Immature natural killer cell (primary cell): ENCODE measurements at regions not wholly inside any gene's neighbourhood (a gene's known extent, or its start where the extent isn't known, plus 50 kb on each side); places are given as distances from the start of the nearest gene placed in this dataset.

ENCODE experiments used
- DNase-seq, 3 donors: peaks; one replicate each; pipeline ENCODE4 v3.0.0; 2022; ENCODE audit warnings: mixed read lengths in 1 of 3
- H3K27ac Mint-ChIP-seq, 6 donors: one replicate each; pipeline ENCODE4 v1.8.0; 2020; ENCODE audit warnings: mixed read lengths in 6 of 6, mild to moderate bottlenecking in 5 of 6, inconsistent platforms in 4 of 6, moderate library complexity in 3 of 6
- H3K27me3 Mint-ChIP-seq, 3 donors: one replicate each; pipeline ENCODE4 v1.8.0; 2020 to 2021; ENCODE audit warnings: low read depth in 3 of 3, mild to moderate bottlenecking in 3 of 3, mixed read lengths in 3 of 3, moderate library complexity in 3 of 3, inconsistent platforms in 1 of 3
- H3K36me3 Mint-ChIP-seq, 3 donors: one replicate each; pipeline ENCODE4 v1.8.0; 2020; ENCODE audit warnings: mixed read lengths in 3 of 3, inconsistent platforms in 2 of 3, mild to moderate bottlenecking in 2 of 3
- H3K4me1 Mint-ChIP-seq, 2 donors: one replicate each; pipeline ENCODE4 v1.8.0; 2020; ENCODE audit warnings: inconsistent platforms in 2 of 2, mild to moderate bottlenecking in 2 of 2, mixed read lengths in 2 of 2, moderate library complexity in 1 of 2
- H3K4me3 Mint-ChIP-seq, 5 donors: one replicate each; pipeline ENCODE4 v1.8.0; 2020; ENCODE audit warnings: mild to moderate bottlenecking in 5 of 5, mixed read lengths in 5 of 5, inconsistent platforms in 3 of 5, moderate library complexity in 3 of 5
- H3K9me3 Mint-ChIP-seq, 6 donors: one replicate each; pipeline ENCODE4 v1.8.0; 2020; ENCODE audit warnings: mild to moderate bottlenecking in 6 of 6, mixed read lengths in 6 of 6, inconsistent platforms in 4 of 6, moderate library complexity in 3 of 6

DNA sequence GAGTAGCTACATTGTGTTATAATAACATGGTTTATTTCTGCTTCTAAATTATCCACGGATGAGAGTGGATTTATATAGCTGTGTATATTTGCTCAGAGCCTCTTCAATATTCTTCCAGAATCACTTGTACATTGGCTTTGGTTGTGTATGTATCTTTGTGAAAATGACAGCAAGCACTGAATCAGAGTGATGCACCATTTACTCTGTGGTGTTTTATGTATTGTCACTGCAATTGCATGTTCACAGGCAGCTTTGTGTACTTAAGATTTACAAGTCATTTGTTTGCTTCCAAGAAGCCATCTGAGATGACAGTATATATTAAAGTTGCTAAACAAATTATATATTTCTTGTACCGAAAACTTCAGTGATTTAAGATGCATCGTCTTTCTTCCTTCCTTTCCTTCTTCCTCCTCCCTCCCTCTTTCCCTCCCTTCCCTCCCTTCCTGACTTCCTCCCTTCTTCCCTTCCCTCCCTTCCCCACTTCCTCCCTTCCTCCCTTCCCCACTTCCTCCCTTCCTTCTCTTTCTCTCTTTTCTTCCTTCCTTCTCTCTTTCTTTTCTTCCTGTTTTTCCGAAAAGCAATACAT is 362.3 kb upstream of the GOLIM4 start:
- no peak for DNase-seq
- no peak overlapping the region for H3K27ac Mint-ChIP-seq
- no peaks in the 10 kb centered on the region for H3K27me3 Mint-ChIP-seq
- H3K4me3 Mint-ChIP-seq: no peak overlapping the region
- peaks cover 0 to 16% (median 7%) of the 10 kb centered on the region in 6 donors for H3K9me3 Mint-ChIP-seq
- peaks cover 0 to 3% (median 0%) of the 10 kb centered on the region in 3 donors for H3K36me3 Mint-ChIP-seq
- no peaks in the 10 kb centered on the region for H3K4me1 Mint-ChIP-seq

DNA sequence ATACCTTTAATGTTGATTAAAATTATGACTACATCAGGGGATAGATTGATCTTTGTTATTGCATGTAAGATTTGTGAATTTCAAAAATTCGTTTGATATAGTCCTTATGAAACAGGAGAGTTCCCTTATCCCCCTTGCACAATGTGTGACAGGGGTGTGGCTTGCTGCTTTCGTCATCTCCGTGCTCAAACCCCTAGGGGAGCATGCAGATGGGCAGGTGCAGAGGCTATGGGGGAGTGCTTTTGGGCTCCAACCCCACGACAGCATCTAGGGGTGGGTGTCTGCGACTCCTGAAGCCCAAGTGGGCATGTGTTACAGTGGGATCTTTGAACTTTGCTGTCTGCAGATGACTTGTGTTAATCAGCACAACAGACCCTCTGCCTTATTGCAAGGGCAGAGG is 360.1 kb upstream of the GOLIM4 start:
- no peak overlapping the region for H3K27ac Mint-ChIP-seq
- H3K9me3 Mint-ChIP-seq: peaks cover 0 to 6% (median 0%) of the 10 kb centered on the region in 6 donors
- H3K36me3 Mint-ChIP-seq: no peaks in the 10 kb centered on the region
- H3K4me1 Mint-ChIP-seq: no peaks in the 10 kb centered on the region
- no peaks in the 10 kb centered on the region for H3K27me3 Mint-ChIP-seq
- no peak overlapping the region for H3K4me3 Mint-ChIP-seq
- no peak for DNase-seq

DNA sequence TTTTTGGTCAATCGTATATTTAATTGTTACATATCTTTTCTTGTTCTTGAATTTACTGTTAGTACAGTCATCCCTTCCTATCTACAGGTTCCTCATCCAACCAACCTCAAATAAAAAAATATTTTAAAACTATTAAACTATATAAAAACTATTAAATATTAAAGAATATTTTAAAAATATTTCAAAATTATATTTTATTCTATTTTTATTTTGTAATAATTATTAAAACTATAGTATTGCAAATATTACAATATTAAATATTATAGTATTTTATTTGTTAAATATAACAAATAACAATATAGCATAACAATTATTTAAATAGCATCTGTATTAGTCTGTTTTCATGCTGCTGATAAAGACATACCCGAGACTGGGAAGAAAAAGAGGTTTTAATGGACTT is 357.9 kb upstream of the GOLIM4 start:
- peaks cover 0 to 6% (median 0%) of the 10 kb centered on the region in 6 donors for H3K9me3 Mint-ChIP-seq
- H3K36me3 Mint-ChIP-seq: no peaks in the 10 kb centered on the region
- H3K27me3 Mint-ChIP-seq: no peaks in the 10 kb centered on the region
- no peak overlapping the region for H3K27ac Mint-ChIP-seq
- no peak for DNase-seq
- no peaks in the 10 kb centered on the region for H3K4me1 Mint-ChIP-seq
- no peak overlapping the region for H3K4me3 Mint-ChIP-seq

DNA sequence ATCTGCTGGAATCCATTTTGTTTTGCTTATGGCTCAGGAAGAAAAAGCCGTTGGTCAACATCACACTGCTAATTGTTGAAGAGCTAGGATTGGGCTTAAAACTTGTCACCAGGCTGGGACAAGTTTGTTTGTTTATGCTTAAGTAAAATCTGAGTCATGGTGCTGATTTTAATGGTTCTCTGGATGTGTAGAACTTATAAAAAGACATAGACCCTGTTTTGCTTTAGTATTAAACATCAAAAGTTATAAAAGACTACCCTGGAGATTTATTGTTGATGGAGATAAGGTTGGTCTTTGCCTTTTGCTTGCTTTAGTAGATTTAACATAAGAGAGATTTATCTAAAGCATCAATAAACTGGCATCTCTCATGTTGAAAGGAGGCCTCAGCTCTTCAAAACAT is 348.2 kb upstream of the GOLIM4 start:
- Mint-ChIP-seq H3K4me1 (no peaks in the 10 kb centered on the region), H3K9me3 (peaks cover 0 to 6% (median 0%) of the 10 kb centered on the region in 6 donors), H3K36me3 (no peaks in the 10 kb centered on the region), H3K27ac (no peak overlapping the region), H3K4me3 (no peak overlapping the region), H3K27me3 (no peaks in the 10 kb centered on the region)
- no peak for DNase-seq

DNA sequence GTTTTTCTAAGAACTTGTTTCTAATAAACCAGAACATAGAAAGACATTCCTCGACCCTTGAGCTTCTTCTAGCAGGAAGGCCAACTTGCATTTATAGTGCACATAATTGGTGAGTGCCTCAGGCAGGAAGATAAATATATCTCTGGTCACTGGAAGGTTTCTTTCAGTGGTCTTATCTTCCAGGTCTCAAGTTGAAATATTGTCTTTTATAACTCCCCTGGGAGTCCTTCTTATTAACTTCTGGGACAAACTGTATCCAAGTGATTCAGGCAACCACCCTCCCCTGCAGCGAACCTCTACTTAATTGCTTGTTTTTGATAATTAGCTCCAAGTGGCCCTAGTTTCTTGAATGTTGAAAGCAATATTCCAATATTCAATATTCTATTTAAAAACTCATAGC is 346.8 kb upstream of the GOLIM4 start:
- no peak overlapping the region for H3K27ac Mint-ChIP-seq
- peaks cover 0 to 6% (median 0%) of the 10 kb centered on the region in 6 donors for H3K9me3 Mint-ChIP-seq
- H3K36me3 Mint-ChIP-seq: no peaks in the 10 kb centered on the region
- no peaks in the 10 kb centered on the region for H3K4me1 Mint-ChIP-seq
- H3K27me3 Mint-ChIP-seq: no peaks in the 10 kb centered on the region
- DNase-seq: no peak
- no peak overlapping the region for H3K4me3 Mint-ChIP-seq

DNA sequence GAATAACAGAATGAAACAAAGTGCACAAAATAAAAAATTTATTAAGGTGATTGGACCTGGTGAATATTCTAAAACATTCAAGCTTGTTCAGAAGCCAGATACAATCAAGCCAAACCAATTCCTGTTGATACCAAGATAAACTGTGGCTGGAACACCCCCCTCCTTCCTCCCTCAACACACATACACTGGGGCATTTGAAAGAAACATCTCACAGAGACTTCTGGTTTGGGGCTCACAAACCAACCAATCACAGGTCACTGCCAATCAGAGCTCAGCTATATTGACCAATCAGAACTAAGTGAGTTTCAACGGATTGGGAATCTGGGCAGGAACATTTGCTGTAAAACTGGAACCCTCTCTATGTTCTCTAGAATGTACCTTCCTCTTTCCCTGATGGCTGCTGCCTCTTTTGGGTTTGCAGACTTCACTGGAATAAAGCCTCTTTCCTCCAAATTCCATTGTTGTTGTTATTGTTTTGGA is 340.6 kb upstream of the GOLIM4 start:
- peaks cover 0 to 6% of the 10 kb centered on the region in 2 donors for H3K4me1 Mint-ChIP-seq
- no peak overlapping the region for H3K4me3 Mint-ChIP-seq
- DNase-seq: no peak
- peaks cover 0 to 1% (median 0%) of the 10 kb centered on the region in 3 donors for H3K27me3 Mint-ChIP-seq
- no peaks in the 10 kb centered on the region for H3K36me3 Mint-ChIP-seq
- H3K27ac Mint-ChIP-seq: no peak overlapping the region
- peaks cover 0 to 9% (median 0%) of the 10 kb centered on the region in 6 donors for H3K9me3 Mint-ChIP-seq

DNA sequence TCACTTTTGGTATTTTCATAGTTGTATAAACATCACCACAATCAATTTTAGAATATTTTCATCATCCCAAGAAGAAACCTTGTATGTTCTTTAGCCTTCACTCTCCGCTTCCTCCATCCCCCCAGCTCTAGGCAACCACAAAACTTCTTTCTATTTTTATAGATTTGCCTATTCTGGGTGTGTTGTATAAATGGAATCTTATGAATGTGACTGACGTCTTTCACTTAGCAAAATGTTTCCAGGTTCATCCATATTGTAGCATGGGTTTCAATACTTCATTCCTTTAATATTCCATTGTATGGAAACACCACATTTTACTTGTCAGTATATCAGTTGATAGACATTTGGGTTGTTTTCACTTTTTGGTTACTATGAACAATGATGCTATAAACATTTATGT is 335.8 kb upstream of the GOLIM4 start:
- Mint-ChIP-seq H3K36me3 (no peaks in the 10 kb centered on the region), H3K4me3 (no peak overlapping the region), H3K9me3 (peaks cover 0 to 8% (median 0%) of the 10 kb centered on the region in 6 donors), H3K27ac (no peak overlapping the region), H3K4me1 (peaks cover 0 to 6% of the 10 kb centered on the region in 2 donors), H3K27me3 (peaks cover 0 to 5% (median 1%) of the 10 kb centered on the region in 3 donors)
- DNase-seq: no peak

DNA sequence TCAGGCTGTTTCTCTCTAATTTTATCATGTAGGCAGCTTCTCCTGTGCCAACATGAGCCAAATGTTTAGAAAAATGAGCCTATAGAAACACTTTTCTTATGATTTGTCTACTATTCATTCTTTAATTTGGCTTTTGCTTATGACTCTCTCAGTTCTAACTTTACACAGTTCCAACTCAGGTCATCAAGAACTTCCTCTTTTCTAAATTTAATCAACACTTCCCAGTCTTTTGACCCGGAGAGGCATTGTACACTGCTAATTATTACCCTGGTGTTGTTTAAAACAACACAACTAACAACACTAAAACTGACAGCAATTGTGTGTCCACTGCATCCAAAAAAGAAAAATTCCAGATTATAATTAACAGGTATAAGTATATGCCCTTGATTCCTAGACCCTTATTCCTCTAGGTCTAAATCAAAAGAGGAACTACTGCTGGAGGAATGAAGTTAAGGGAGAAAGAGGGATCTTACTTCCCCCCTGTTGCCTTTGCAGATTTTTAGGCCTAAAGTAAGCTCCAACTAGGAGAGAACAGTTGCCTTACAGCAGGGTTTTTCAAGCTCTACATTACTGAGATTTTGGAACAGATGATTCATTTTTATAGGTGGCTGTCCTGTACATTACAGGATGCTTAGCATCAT is 332.2 kb upstream of the GOLIM4 start:
- Mint-ChIP-seq H3K27ac (no peak overlapping the region), H3K9me3 (peaks cover 0 to 8% (median 0%) of the 10 kb centered on the region in 6 donors), H3K36me3 (no peaks in the 10 kb centered on the region), H3K4me3 (no peak overlapping the region), H3K4me1 (no peaks in the 10 kb centered on the region), H3K27me3 (peaks cover 0 to 5% (median 0%) of the 10 kb centered on the region in 3 donors)
- no peak for DNase-seq

DNA sequence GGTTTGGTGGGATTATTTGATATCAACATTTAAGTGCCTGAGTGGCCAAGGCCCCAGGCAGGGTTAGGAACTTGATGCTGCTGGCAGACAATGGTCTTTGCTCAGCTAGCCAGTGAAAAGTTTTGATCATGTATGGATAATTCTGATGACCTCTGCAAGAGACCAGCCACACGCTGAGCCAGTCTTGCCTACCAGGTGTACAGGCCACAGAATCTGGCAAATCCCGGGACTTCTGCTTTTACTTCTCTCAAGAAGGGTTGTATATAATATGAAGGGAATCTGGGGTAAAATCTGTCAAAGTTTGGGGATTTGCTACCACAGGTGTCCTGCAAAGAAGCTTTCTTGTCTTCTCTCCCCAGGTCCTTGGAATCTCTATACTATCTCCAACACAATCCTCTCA is 331.4 kb upstream of the GOLIM4 start:
- no peak for DNase-seq
- Mint-ChIP-seq H3K9me3 (peaks cover 0 to 5% (median 0%) of the 10 kb centered on the region in 6 donors), H3K4me1 (no peaks in the 10 kb centered on the region), H3K27me3 (peaks cover 0 to 5% (median 0%) of the 10 kb centered on the region in 3 donors), H3K36me3 (no peaks in the 10 kb centered on the region), H3K27ac (no peak overlapping the region), H3K4me3 (no peak overlapping the region)

DNA sequence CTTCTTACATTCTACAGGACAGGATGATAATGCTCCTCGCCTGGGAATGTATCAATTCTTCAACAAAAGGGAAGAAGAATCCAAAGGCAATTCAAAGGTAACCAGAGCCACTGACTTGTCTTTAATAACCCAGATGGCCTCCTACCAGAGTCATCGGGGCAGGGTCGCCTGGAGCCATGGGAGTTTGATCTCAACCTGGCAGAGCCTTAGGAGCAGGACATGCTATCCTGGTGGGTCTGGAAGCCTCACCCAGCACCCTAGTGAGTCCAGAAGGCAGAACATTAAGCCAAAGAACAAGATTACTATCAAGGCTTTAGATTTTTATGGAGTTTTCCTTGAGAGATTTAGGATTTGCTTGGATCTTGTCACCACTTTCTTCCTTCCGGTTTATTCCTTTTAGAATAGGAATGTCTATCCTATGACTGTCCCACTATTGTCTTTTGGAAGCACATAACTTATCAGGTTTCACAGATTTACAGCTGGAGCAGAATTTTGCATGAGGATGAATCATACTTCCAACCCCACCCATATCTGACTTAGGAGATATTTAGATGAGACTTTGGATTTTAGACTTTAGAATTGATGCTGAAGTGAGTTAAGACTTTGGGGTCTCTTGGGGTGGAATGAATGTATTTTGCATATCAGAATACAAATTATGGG is 330.3 kb upstream of the GOLIM4 start:
- H3K27ac Mint-ChIP-seq: no peak overlapping the region
- H3K4me3 Mint-ChIP-seq: no peak overlapping the region
- H3K9me3 Mint-ChIP-seq: peaks cover 0 to 3% (median 1%) of the 10 kb centered on the region in 6 donors
- no peak for DNase-seq
- H3K4me1 Mint-ChIP-seq: no peaks in the 10 kb centered on the region
- no peaks in the 10 kb centered on the region for H3K36me3 Mint-ChIP-seq
- peaks cover 0 to 4% (median 0%) of the 10 kb centered on the region in 3 donors for H3K27me3 Mint-ChIP-seq

DNA sequence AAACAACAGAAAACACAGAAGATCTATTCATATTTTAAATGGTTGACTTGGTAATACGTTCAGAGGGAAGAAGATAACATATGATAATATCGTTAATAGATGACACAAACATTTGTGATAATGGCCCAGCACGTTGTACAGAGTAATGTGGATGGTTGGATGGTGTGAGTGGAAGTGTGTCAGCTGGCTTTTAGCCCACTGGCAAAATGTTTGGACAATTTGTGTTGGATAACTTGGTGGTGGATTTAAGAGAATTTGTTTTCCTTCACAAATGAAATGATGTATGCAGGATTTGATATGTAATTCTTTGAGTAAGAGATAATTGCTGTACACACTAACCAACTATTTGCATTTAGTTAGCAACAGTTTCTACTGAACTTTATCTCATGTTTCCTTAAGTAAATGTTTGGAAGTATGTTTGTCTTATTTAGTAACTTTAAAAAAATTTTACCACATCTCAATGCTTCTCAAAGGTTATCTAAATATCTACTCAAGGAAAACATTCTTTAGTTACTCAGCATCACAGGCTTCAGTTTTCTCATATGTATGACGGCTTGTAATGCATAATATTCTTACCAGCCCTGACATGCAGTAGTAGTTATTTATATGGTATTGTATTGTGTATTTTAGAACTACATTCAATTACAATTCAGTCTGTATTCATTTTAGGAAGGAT is 328.5 kb upstream of the GOLIM4 start:
- Mint-ChIP-seq H3K27me3 (peaks cover 0 to 2% (median 0%) of the 10 kb centered on the region in 3 donors), H3K9me3 (peaks cover 0 to 9% (median 1%) of the 10 kb centered on the region in 6 donors), H3K36me3 (no peaks in the 10 kb centered on the region), H3K27ac (no peak overlapping the region), H3K4me3 (no peak overlapping the region), H3K4me1 (no peaks in the 10 kb centered on the region)
- no peak for DNase-seq

DNA sequence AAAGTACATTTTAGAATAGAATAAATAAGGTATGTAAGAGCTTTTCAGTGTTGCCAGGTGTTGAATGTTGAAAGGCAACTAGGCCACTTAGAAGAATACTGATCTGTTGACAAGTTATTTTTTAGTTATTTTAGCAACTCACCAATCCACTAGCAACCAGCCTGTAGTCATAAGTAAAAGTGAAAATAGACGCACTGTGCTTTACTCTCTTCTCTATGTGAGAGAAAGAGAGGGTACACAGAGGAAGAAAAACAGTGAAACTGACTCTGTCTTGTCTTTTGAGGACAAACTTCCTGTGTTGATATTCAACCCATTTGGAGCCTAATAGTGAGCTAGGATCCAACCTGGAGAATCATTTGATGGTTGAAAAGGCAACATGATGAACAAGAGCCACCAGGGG is 327.1 kb upstream of the GOLIM4 start:
- Mint-ChIP-seq H3K4me1 (no peaks in the 10 kb centered on the region), H3K27ac (no peak overlapping the region), H3K36me3 (no peaks in the 10 kb centered on the region), H3K9me3 (peaks cover 0 to 6% (median 1%) of the 10 kb centered on the region in 6 donors), H3K27me3 (no peaks in the 10 kb centered on the region), H3K4me3 (no peak overlapping the region)
- DNase-seq: no peak

DNA sequence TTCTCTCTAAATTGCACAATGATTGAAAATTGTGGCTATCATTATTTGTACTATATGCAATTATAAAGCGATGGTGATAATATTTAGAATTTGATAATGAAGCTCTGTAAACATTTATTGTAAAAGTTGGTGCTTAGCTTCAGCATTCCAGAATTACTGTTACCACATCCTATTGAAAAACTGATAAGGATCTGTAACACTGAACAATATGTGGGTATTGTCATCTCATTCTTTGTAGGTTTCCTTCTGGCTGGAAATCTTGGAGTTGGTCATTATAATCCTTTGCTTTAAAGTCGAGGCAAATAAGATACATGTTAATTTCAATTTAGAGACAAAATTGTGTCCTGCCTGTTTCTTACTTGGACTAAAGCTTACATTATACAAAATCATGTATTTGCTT is 323.4 kb upstream of the GOLIM4 start:
- H3K27me3 Mint-ChIP-seq: no peaks in the 10 kb centered on the region
- no peaks in the 10 kb centered on the region for H3K4me1 Mint-ChIP-seq

DNA sequence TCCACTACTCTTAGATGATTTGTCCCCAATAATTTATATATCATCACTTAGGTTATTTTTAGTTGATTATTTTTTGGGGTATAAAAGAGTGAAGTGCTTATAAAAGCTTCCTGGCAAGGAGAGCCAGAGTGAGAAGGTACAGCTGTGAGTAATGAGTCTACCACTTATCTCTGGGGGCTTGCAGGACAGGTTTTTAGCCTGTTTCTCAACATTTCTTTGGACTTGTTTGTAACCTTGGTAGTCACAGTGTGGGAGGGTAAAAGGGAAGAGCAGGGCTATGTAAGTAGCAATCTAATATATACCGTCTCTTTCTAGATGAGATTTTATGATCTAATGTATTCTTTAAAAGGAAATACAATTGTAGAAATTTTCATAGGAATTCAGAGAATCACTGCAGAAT is 321.3 kb upstream of the GOLIM4 start:
- no peaks in the 10 kb centered on the region for H3K27me3 Mint-ChIP-seq
- no peak for DNase-seq
- H3K36me3 Mint-ChIP-seq: no peaks in the 10 kb centered on the region
- H3K9me3 Mint-ChIP-seq: peaks cover 0 to 13% (median under 1%) of the 10 kb centered on the region in 6 donors
- H3K4me3 Mint-ChIP-seq: no peak overlapping the region
- H3K4me1 Mint-ChIP-seq: no peaks in the 10 kb centered on the region
- H3K27ac Mint-ChIP-seq: no peak overlapping the region

More for the DNA sequence above, 323.4 kb upstream of the GOLIM4 start:
- DNase-seq: no peak
- H3K4me3 Mint-ChIP-seq: no peak overlapping the region
- peaks cover 0 to 13% (median 1%) of the 10 kb centered on the region in 6 donors for H3K9me3 Mint-ChIP-seq
- no peaks in the 10 kb centered on the region for H3K36me3 Mint-ChIP-seq
- H3K27ac Mint-ChIP-seq: no peak overlapping the region
